ENCODE measurements at regions not wholly inside any gene's neighbourhood (a gene's known extent, or its start where the extent isn't known, plus 50 kb on each side); places are given as distances from the start of the nearest gene placed in this dataset.

DNA sequence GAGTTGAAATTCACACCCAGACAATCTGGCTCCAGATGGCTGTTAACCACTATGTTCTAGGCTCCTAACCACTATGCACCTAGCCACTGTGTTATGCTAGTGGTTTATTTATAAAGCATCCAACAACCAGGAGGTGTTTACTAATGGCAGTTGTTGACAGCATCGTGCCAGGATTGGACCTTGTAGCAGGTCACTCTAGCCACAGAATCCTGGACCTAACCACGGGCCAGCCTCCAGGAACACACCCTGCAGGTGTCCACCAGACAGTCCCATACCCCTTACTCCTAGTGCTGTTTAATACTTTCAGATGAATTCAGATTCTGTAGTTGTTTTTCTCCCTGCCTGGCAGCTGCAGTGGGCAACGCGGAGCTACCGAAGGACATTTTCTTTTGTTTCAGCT lies 109.4 kb upstream of the MYL2 start:
- RAD21 ChIA-PET (ENCODE audit: low non-redundant PET in 1 of 2, low total read pairs in 2 of 2, uncharacterized antibody in 2 of 2, unreplicated experiment in 2 of 2): no interaction called here
- no peaks in the 10 kb centered on the region for H4K20me1 ChIP-seq (ENCODE audit: insufficient read depth)
- BruUV-seq (replicated peaks): no TSS peak
- H3K4me1 ChIP-seq (ENCODE audit: control insufficient read depth in 1 of 2, insufficient read depth in 2 of 2, low read length in 2 of 2): no peaks in the 10 kb centered on the region; a peak in 1 of 4 replicates
- POLR2A ChIA-PET: no interaction called here
- H3K4me2 ChIP-seq (ENCODE audit: low read length): no peak overlapping the region
- no peaks in the 10 kb centered on the region for H3K36me3 ChIP-seq (ENCODE audit: control insufficient read depth in 1 of 2, insufficient read depth in 2 of 2, low read length in 2 of 2)
- no peak for DNase-seq (ENCODE audit: low read depth, low spot score)
- H3K27ac ChIP-seq (ENCODE audit: low read depth, low read length): no peak overlapping the region
- intact Hi-C loops (cut with micrococcal nuclease): no loop called here
- H2AFZ ChIP-seq (ENCODE audit: low read depth, low read length, poor library complexity, severe bottlenecking): no peak overlapping the region
- CTCF ChIA-PET: interaction anchor here (0.6 kb wide), 1 partner anchor 92 kb away, joined by 3 read pairs; no protein-coding TSS in a partner anchor
- TF ChIP-seq YY1 (IDR thresholded peaks at IDR 0.05; ENCODE audit: extremely low read depth, insufficient replicate concordance, low read depth, low read length) (no peak), SP1 (IDR thresholded peaks at IDR 0.05; ENCODE audit: low read depth) (no peak), RAD21 (IDR thresholded peaks at IDR 0.05; ENCODE audit: low read depth) (no peak), REST (IDR thresholded peaks at IDR 0.05; ENCODE audit: low read depth) (no peak), EZH2phosphoT487 (IDR thresholded peaks at IDR 0.05; ENCODE audit: borderline replicate concordance) (no peak), EGR1 (IDR thresholded peaks at IDR 0.05; ENCODE audit: low read depth) (no peak), CBX3 (IDR thresholded peaks at IDR 0.05; ENCODE audit: low read depth) (no peak), JUND (IDR thresholded peaks at IDR 0.05) (no peak), CTCF (IDR thresholded peaks at IDR 0.05 in 2 of 3, conservative IDR thresholded peaks at IDR 0.05 in 1 of 3; ENCODE audit: borderline replicate concordance in 1 of 3, insufficient read depth in 1 of 3, low read depth in 2 of 3, low read length in 2 of 3) (no peak), FOSL1 (IDR thresholded peaks at IDR 0.05; ENCODE audit: low read depth) (no peak), ELF1 (IDR thresholded peaks at IDR 0.05; ENCODE audit: borderline replicate concordance, low read depth) (no peak), EZH2 (IDR thresholded peaks at IDR 0.05) (no peak), CEBPB (IDR thresholded peaks at IDR 0.05; ENCODE audit: low read depth) (no peak), SRF (IDR thresholded peaks at IDR 0.05; ENCODE audit: low read depth) (no peak), TCF7L2 (IDR thresholded peaks at IDR 0.05; ENCODE audit: borderline replicate concordance, extremely low read depth, insufficient read depth, insufficient read length) (no peak), POLR2AphosphoS5 (IDR thresholded peaks at IDR 0.05; ENCODE audit: low read depth, low read length) (no peak), SIN3A (IDR thresholded peaks at IDR 0.05; ENCODE audit: low read depth) (no peak), POLR2A (IDR thresholded peaks at IDR 0.05; ENCODE audit: borderline replicate concordance, extremely low read depth, insufficient read depth, insufficient read length) (no peak)
- TF ChIP-seq, protein P1, sequence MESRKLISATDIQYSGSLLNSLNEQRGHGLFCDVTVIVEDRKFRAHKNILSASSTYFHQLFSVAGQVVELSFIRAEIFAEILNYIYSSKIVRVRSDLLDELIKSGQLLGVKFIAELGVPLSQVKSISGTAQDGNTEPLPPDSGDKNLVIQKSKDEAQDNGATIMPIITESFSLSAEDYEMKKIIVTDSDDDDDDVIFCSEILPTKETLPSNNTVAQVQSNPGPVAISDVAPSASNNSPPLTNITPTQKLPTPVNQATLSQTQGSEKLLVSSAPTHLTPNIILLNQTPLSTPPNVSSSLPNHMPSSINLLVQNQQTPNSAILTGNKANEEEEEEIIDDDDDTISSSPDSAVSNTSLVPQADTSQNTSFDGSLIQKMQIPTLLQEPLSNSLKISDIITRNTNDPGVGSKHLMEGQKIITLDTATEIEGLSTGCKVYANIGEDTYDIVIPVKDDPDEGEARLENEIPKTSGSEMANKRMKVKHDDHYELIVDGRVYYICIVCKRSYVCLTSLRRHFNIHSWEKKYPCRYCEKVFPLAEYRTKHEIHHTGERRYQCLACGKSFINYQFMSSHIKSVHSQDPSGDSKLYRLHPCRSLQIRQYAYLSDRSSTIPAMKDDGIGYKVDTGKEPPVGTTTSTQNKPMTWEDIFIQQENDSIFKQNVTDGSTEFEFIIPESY (IDR thresholded peaks at IDR 0.05; ENCODE audit: extremely low read depth, insufficient replicate concordance, low read length): no peak
- no peak overlapping the region for H3K4me3 ChIP-seq (replicated peaks in 1 of 2; ENCODE audit: low read depth in 1 of 2, low read length in 2 of 2)
- H3K9me2 ChIP-seq (ENCODE audit: insufficient read depth): no peaks in the 10 kb centered on the region
- H3K27me3 ChIP-seq (ENCODE audit: insufficient read depth, low read length): 0 out of 2 replicates have a peak, but pooled peaks cover 3% of the 10 kb centered on the region
- no peaks in the 10 kb centered on the region for H3K9me3 ChIP-seq (ENCODE audit: control insufficient read depth in 1 of 2, insufficient read depth in 1 of 2, low read depth in 1 of 2, low read length in 2 of 2)
- H3K9ac ChIP-seq (ENCODE audit: low read length): no peak overlapping the region
- H3K79me2 ChIP-seq (ENCODE audit: insufficient read depth, low read length): no peaks in the 10 kb centered on the region
- no peak for ATAC-seq
